ENCODE measurements at regions not wholly inside any gene's neighbourhood (a gene's known extent, or its start where the extent isn't known, plus 50 kb on each side); places are given as distances from the start of the nearest gene placed in this dataset.
"Not testable (repeated sequence)": the region's sequence is repeated elsewhere in the genome, so short reads cannot be mapped to it uniquely, and the experiment has no call there.

- no peak for DNase-seq (ENCODE audit: low spot score)
Observed at GRCh38 chr4:79609817-79610216, 201.8 kb upstream of the GK2 start.

- DNase-seq (ENCODE audit: low spot score) = no peak
Observed at GRCh38 chr4:79607979-79608378, 200.0 kb upstream of the GK2 start.

GRCh38 chr4:79604152-79604551, 196.1 kb upstream of the GK2 start:
- no peak for DNase-seq (ENCODE audit: low spot score)

- DNase-seq (ENCODE audit: low spot score) = peak; percentile 61
Observed at GRCh38 chr4:79603681-79604080, 195.7 kb upstream of the GK2 start.

GRCh38 chr4:79599691-79600090, 191.7 kb upstream of the GK2 start:
- no peak for DNase-seq (ENCODE audit: low spot score)

- no peak for DNase-seq (ENCODE audit: low spot score)
Observed at GRCh38 chr4:79598801-79599200, 190.8 kb upstream of the GK2 start.

GRCh38 chr4:79598214-79598613, 190.2 kb upstream of the GK2 start:
- no peak for DNase-seq (ENCODE audit: low spot score)

- DNase-seq (ENCODE audit: low spot score) = no peak
Observed at GRCh38 chr4:79597266-79597665, 189.2 kb upstream of the GK2 start.

- not testable (repeated sequence) for DNase-seq (ENCODE audit: low spot score)
Observed at GRCh38 chr4:79592218-79592617, 184.2 kb upstream of the GK2 start.

- DNase-seq (ENCODE audit: low spot score) = no peak
Observed at GRCh38 chr4:79588679-79589078, 180.7 kb upstream of the GK2 start.

GRCh38 chr4:79587207-79587606, 179.2 kb upstream of the GK2 start:
- DNase-seq (ENCODE audit: low spot score) = not testable (repeated sequence)

GRCh38 chr4:79585834-79586233, 177.8 kb upstream of the GK2 start:
- no peak for DNase-seq (ENCODE audit: low spot score)

GRCh38 chr4:79585330-79585729, 177.3 kb upstream of the GK2 start:
- DNase-seq (ENCODE audit: low spot score) = no peak

- no peak for DNase-seq (ENCODE audit: low spot score)
Observed at GRCh38 chr4:79584902-79585301, 176.9 kb upstream of the GK2 start.

- DNase-seq (ENCODE audit: low spot score) = no peak
Observed at GRCh38 chr4:79584352-79584751, 176.3 kb upstream of the GK2 start.

- DNase-seq (ENCODE audit: low spot score) = no peak
Observed at GRCh38 chr4:79578606-79579005, 170.6 kb upstream of the GK2 start.

GRCh38 chr4:79576429-79576753, 168.4 kb upstream of the GK2 start:
- peak; percentile 18 for DNase-seq (ENCODE audit: low spot score)

- DNase-seq (ENCODE audit: low spot score) = no peak
Observed at GRCh38 chr4:79575709-79576428, 167.8 kb upstream of the GK2 start.

GRCh38 chr4:79574741-79575451, 166.9 kb upstream of the GK2 start:
- no peak for DNase-seq (ENCODE audit: low spot score)

- no peak for DNase-seq (ENCODE audit: low spot score)
Observed at GRCh38 chr4:79563219-79563618, 155.2 kb upstream of the GK2 start.

GRCh38 chr4:79561751-79562150, 153.7 kb upstream of the GK2 start:
- DNase-seq (ENCODE audit: low spot score) = no peak

- not testable (repeated sequence) for DNase-seq (ENCODE audit: low spot score)
Observed at GRCh38 chr4:79559398-79559797, 151.4 kb upstream of the GK2 start.

- no peak for DNase-seq (ENCODE audit: low spot score)
Observed at GRCh38 chr4:79552311-79552710, 144.3 kb upstream of the GK2 start.

- no peak for DNase-seq (ENCODE audit: low spot score)
Observed at GRCh38 chr4:79551555-79551954, 143.5 kb upstream of the GK2 start.
